GM12801 (cell line): ENCODE measurements at regions not wholly inside any gene's neighbourhood (a gene's known extent, or its start where the extent isn't known, plus 50 kb on each side); places are given as distances from the start of the nearest gene placed in this dataset.

Experiments
- TF ChIP-seq, protein P1 (sequence below): IDR thresholded peaks from one replicate; pipeline ENCODE4 v1.5.1; 2011; ENCODE audit warnings: control low read depth; ENCODE audit not compliant: insufficient read length; ENCODE audit errors: extremely low read depth

DNA sequence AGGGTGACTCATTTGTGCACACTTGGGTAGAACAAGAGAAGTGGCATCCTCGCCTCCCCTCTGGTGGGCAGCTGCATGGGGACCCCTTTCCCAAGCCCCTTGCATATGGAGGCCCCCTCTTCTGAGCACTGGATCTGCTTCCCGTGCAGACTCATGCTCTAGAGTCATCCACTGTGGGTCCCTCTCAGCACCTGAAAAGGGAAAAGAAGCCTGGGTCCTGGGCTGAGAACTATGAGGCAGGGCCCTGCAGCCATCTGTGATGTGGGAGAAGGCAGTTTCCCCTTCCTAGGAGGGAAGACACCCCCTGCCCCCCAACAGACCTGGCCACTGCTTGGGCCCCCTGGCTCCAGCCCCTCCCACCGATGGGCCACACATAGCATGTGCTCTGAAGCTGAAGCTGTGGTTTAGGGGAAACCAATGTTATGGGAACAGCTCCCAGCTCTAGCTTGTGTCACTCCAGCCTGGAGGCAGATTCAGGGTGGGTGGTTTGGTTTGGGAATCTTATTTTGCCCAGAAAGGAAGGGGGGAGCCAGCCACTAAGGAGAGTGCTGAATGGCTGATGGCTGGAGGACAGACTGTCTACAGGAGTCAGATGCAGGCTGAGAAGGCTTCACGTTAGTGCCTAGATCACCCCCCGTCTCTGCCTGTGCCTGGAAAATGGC lies 172.8 kb downstream of the GLI2 start:
- TF ChIP-seq, protein P1, sequence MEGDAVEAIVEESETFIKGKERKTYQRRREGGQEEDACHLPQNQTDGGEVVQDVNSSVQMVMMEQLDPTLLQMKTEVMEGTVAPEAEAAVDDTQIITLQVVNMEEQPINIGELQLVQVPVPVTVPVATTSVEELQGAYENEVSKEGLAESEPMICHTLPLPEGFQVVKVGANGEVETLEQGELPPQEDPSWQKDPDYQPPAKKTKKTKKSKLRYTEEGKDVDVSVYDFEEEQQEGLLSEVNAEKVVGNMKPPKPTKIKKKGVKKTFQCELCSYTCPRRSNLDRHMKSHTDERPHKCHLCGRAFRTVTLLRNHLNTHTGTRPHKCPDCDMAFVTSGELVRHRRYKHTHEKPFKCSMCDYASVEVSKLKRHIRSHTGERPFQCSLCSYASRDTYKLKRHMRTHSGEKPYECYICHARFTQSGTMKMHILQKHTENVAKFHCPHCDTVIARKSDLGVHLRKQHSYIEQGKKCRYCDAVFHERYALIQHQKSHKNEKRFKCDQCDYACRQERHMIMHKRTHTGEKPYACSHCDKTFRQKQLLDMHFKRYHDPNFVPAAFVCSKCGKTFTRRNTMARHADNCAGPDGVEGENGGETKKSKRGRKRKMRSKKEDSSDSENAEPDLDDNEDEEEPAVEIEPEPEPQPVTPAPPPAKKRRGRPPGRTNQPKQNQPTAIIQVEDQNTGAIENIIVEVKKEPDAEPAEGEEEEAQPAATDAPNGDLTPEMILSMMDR, result no peak

DNA sequence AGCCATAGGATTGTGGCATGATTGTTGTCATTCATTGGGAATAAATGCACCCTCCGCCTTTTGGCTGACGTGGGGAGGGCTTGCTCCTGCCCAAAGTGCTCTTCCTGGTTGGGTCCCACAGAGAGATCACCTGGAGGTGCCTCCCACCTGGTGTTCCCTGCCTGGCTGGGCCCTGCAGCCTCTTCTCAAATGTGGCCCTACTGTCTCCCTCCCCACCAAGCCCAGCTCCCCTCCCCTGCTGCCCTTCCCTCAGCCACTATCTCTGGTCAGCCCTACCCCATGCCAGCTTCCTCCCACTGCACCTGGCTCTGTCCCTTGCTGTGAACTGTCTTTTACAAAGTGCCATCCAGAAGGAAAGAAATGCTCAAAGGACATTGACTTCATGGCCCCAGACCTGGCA lies 173.4 kb downstream of the GLI2 start:
- TF ChIP-seq, protein P1, result no peak

GRCh38 chr2:120910164-120910563 lies 174.5 kb downstream of the GLI2 start:
- TF ChIP-seq, protein P1, result no peak

GRCh38 chr2:120910956-120911951 lies 175.6 kb downstream of the GLI2 start:
- TF ChIP-seq, protein P1, result no peak

DNA sequence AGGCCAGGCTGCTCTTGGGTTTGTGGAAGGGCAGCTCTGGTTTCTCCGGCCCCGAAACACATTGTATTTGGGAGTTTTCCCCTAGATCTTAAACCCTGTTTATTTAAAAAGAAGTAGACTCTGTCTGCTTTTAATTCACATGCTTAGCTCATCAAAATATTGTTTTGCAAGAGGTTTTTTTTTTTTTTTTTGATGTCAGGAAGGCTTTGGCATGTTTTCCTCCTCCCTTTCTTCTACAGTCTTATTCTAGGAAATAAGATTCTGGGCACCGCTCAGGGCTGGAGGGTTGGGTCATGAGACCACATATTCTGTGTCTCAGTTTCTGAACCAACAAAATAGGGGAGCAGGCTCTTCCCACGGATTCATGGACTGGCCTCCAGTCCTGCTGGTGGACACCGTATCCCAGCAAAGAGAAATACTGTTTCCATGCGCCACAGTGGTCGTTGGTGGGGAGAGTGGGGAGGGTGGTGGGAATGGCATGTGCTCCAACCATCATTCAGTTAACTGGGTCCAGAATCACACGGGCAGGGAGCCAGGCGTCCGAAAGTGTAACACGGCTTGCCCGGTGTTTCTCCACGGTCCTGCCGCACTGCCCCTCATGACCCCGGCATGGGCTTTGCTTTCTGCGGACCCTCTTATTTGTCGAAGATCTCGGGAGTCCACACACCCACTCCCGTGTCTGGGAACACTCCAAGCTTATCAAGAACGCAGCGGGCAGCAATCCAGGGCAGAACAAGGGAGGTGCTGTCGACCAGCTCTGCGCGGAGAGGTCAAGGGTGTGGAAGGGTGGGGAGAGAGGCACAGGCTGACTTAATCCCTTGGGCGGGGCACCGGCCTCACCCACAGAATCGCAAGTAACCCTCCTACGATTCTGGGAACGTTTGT lies 176.7 kb downstream of the GLI2 start:
- TF ChIP-seq, protein P1, result no peak

DNA sequence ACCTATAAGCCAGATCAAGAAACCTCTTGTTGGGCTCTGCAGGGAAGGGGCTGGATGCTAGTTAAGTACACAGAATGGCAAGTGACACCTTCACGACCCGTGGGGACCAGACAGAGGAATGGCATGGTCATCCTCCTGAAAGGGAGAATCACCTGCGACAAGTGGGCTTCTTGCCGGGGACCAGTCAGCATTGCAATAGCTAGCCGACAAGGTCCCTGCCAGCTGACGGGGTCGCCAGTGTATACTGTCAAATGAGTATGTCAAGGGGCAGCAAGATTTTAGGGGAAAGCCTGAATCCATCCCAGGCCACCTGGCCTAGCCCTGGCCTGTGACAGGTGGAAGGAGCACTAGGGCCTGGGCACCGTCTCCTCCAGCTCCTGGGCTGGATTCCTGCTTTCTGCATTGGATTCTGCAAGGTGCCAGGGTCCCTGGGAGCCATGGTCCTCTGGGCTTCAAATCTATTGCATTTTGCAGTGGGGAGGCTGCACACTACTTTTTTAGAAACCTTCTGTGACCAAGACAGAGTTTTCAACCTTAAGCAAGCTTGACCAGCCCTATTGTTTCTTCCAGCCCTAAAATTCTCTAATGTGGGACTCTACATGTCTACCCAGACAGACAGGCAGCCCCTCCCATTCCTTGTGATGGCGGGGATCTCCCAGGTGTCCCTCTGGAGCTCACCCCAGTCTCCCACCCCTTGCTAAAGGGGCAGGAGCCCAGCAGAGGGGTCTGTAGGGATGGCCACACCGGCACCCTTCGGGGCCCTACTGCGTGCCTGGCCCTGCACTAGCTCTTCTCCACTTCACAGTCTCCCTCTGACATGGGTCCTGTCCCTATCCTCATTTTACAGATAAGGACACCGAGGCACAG lies 178.5 kb downstream of the GLI2 start:
- TF ChIP-seq, protein P1, result no peak
